ENCODE measurements at regions not wholly inside any gene's neighbourhood (a gene's known extent, or its start where the extent isn't known, plus 50 kb on each side); places are given as distances from the start of the nearest gene placed in this dataset.

- no peak for DNase-seq
Observed at GRCh38 chr11:92766698-92767097, 202.8 kb upstream of the MTNR1B start.

- no peak for DNase-seq
Observed at GRCh38 chr11:92767416-92767815, 202.0 kb upstream of the MTNR1B start.

- no peak for DNase-seq
Observed at GRCh38 chr11:92768121-92768840, 201.2 kb upstream of the MTNR1B start.

GRCh38 chr11:92769112-92769511, 200.3 kb upstream of the MTNR1B start:
- no peak for DNase-seq

- DNase-seq = no peak
Observed at GRCh38 chr11:92770419-92770818, 199.0 kb upstream of the MTNR1B start.

GRCh38 chr11:92770981-92771380, 198.5 kb upstream of the MTNR1B start:
- no peak for DNase-seq

- no peak for DNase-seq
Observed at GRCh38 chr11:92771701-92772100, 197.8 kb upstream of the MTNR1B start.

GRCh38 chr11:92775003-92775676, 194.3 kb upstream of the MTNR1B start:
- no peak for DNase-seq

GRCh38 chr11:92776676-92777075, 192.8 kb upstream of the MTNR1B start:
- DNase-seq = no peak

GRCh38 chr11:92779746-92780145, 189.7 kb upstream of the MTNR1B start:
- DNase-seq = no peak

GRCh38 chr11:92781151-92781550, 188.3 kb upstream of the MTNR1B start:
- DNase-seq = no peak

GRCh38 chr11:92782806-92783205, 186.6 kb upstream of the MTNR1B start:
- no peak for DNase-seq

- no peak for DNase-seq
Observed at GRCh38 chr11:92784331-92784730, 185.1 kb upstream of the MTNR1B start.

GRCh38 chr11:92787638-92788037, 181.8 kb upstream of the MTNR1B start:
- DNase-seq = no peak

GRCh38 chr11:92789761-92790160, 179.7 kb upstream of the MTNR1B start:
- DNase-seq = no peak

- DNase-seq = no peak
Observed at GRCh38 chr11:92790366-92790765, 179.1 kb upstream of the MTNR1B start.

- no peak for DNase-seq
Observed at GRCh38 chr11:92790926-92791616, 178.4 kb upstream of the MTNR1B start.

- no peak for DNase-seq
Observed at GRCh38 chr11:92791886-92792285, 177.6 kb upstream of the MTNR1B start.

GRCh38 chr11:92793189-92793588, 176.3 kb upstream of the MTNR1B start:
- DNase-seq = no peak

GRCh38 chr11:92794783-92795182, 174.7 kb upstream of the MTNR1B start:
- DNase-seq = no peak

GRCh38 chr11:92796744-92797143, 172.7 kb upstream of the MTNR1B start:
- no peak for DNase-seq

- DNase-seq = no peak
Observed at GRCh38 chr11:92797874-92798273, 171.6 kb upstream of the MTNR1B start.

GRCh38 chr11:92801685-92802084, 167.8 kb upstream of the MTNR1B start:
- DNase-seq = no peak

- no peak for DNase-seq
Observed at GRCh38 chr11:92802644-92803043, 166.8 kb upstream of the MTNR1B start.
